Activated CD8-positive, alpha-beta T cell treated with anti-CD3 and anti-CD28 coated beads for 36 hours (primary cell): ENCODE measurements at regions not wholly inside any gene's neighbourhood (a gene's known extent, or its start where the extent isn't known, plus 50 kb on each side); places are given as distances from the start of the nearest gene placed in this dataset.

Experiments used
- ATAC-seq: fragments of 200-7000 bp; cut with Tn5 transposase; one replicate; pipeline ENCODE4 v1.10.0; 2021; ENCODE audit warnings: mild to moderate bottlenecking, moderate library complexity
- CTCF ChIA-PET: fragments of 350-600 bp; sonication (Branson Sonifier 250); formaldehyde crosslinking; loops from one replicate; lab custom pipeline; 2021; ENCODE audit warnings: antibody characterized with exemption; lab: Charles Lee
- POLR2A ChIA-PET: fragments of 350-600 bp; sonication (Branson Sonifier 250); formaldehyde crosslinking; loops from one replicate; lab custom pipeline; 2021; ENCODE audit warnings: antibody characterized with exemption; lab: Charles Lee
- DNase-seq: peaks from one replicate; pipeline ENCODE4 v3.0.0-alpha.2; 2020
- H3K27ac Mint-ChIP-seq: one replicate; pipeline ENCODE4 v1.8.0; 2021; ENCODE audit warnings: mild to moderate bottlenecking, mixed read lengths
- H3K27me3 Mint-ChIP-seq: one replicate; pipeline ENCODE4 v1.8.0; 2021; ENCODE audit warnings: mixed read lengths
- H3K36me3 Mint-ChIP-seq: one replicate; pipeline ENCODE4 v1.8.0; 2021; ENCODE audit warnings: low read depth, mixed read lengths
- H3K4me1 Mint-ChIP-seq: one replicate; pipeline ENCODE4 v1.8.0; 2021; ENCODE audit warnings: low read depth, mixed read lengths
- H3K4me3 Mint-ChIP-seq: one replicate; pipeline ENCODE4 v1.8.0; 2021; ENCODE audit warnings: mild to moderate bottlenecking, moderate library complexity, mixed read lengths
- H3K9me3 Mint-ChIP-seq: one replicate; pipeline ENCODE4 v1.8.0; 2021; ENCODE audit warnings: mixed read lengths
- intact Hi-C: fragments of 100-400 bp; cut with micrococcal nuclease; formaldehyde crosslinking; loops from one replicate; pipeline ENCODE4 v1.10.0; 2022
- TF ChIP-seq, protein P1 (sequence below): fragments of 200-600 bp; IDR thresholded peaks from one replicate; pipeline ENCODE4 v1.8.0; 2022; ENCODE audit warnings: antibody characterized with exemption, mild to moderate bottlenecking

GRCh38 chr1:168474322-168474721, 69.5 kb downstream of the XCL2 start:
- Mint-ChIP-seq H3K9me3 (peaks cover 16% of the 10 kb centered on the region), H3K4me1 (peaks cover 42% of the 10 kb centered on the region), H3K36me3 (peaks cover 5% of the 10 kb centered on the region), H3K4me3 (no peak overlapping the region), H3K27me3 (no peaks in the 10 kb centered on the region), H3K27ac (no peak overlapping the region)
- CTCF ChIA-PET = no interaction called here
- TF ChIP-seq, protein P1, sequence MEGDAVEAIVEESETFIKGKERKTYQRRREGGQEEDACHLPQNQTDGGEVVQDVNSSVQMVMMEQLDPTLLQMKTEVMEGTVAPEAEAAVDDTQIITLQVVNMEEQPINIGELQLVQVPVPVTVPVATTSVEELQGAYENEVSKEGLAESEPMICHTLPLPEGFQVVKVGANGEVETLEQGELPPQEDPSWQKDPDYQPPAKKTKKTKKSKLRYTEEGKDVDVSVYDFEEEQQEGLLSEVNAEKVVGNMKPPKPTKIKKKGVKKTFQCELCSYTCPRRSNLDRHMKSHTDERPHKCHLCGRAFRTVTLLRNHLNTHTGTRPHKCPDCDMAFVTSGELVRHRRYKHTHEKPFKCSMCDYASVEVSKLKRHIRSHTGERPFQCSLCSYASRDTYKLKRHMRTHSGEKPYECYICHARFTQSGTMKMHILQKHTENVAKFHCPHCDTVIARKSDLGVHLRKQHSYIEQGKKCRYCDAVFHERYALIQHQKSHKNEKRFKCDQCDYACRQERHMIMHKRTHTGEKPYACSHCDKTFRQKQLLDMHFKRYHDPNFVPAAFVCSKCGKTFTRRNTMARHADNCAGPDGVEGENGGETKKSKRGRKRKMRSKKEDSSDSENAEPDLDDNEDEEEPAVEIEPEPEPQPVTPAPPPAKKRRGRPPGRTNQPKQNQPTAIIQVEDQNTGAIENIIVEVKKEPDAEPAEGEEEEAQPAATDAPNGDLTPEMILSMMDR = no peak
- intact Hi-C loops = no loop called here
- no peak for ATAC-seq
- DNase-seq = no peak
- POLR2A ChIA-PET = no interaction called here

GRCh38 chr1:168473126-168473525, 70.7 kb downstream of the XCL2 start:
- Mint-ChIP-seq H3K4me1 (peaks cover 50% of the 10 kb centered on the region), H3K27me3 (no peaks in the 10 kb centered on the region), H3K9me3 (peaks cover 16% of the 10 kb centered on the region), H3K4me3 (no peak overlapping the region), H3K27ac (no peak overlapping the region), H3K36me3 (peaks cover 5% of the 10 kb centered on the region)
- DNase-seq (no peak), ATAC-seq (no peak)
- intact Hi-C loops = no loop called here
- ChIA-PET CTCF (no interaction called here), POLR2A (no interaction called here)
- TF ChIP-seq, protein P1 = no peak

DNA sequence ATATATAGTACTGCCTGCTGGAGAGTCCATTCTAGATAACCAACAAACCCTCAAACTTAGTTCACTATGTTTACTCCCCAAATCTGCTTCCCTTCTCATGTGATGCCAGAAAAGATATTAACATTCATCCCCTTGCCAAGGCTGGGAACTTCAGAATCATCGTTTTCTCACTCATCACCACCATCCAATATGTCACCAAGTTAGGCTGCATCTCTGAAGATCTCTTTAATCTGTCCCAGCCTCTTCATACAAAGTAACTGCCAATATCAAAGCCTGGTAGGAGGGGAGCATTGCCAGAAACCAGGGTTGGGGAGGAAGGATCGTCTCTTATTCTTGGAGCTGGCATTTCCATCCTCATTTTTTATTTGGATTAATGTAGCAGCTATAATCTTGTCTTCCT, 71.6 kb downstream of the XCL2 start:
- Mint-ChIP-seq H3K4me1 (peaks cover 50% of the 10 kb centered on the region), H3K27ac (no peak overlapping the region), H3K9me3 (peaks cover 16% of the 10 kb centered on the region), H3K27me3 (no peaks in the 10 kb centered on the region), H3K4me3 (no peak overlapping the region), H3K36me3 (peaks cover 5% of the 10 kb centered on the region)
- DNase-seq = no peak
- TF ChIP-seq, protein P1 = no peak
- intact Hi-C loops = no loop called here
- POLR2A ChIA-PET = no interaction called here
- CTCF ChIA-PET = no interaction called here
- ATAC-seq = no peak

- intact Hi-C loops = no loop called here
- DNase-seq (no peak), ATAC-seq (no peak)
- H3K4me1 Mint-ChIP-seq = peaks cover 54% of the 10 kb centered on the region
- peak overlapping the region; percentile 64 for H3K27ac Mint-ChIP-seq
- peaks cover 5% of the 10 kb centered on the region for H3K36me3 Mint-ChIP-seq
- peaks cover 16% of the 10 kb centered on the region for H3K9me3 Mint-ChIP-seq
- no peak overlapping the region for H3K4me3 Mint-ChIP-seq
- H3K27me3 Mint-ChIP-seq = no peaks in the 10 kb centered on the region
- POLR2A ChIA-PET = interaction anchor here (1.0 kb wide), 1 partner anchor 31 kb away, joined by 3 read pairs; no protein-coding TSS in a partner anchor
- TF ChIP-seq, protein P1 = no peak
- CTCF ChIA-PET = interaction anchor here (1.2 to 5.9 kb wide), 5 partner anchors 27 to 639 kb away, joined by 3 to 38 read pairs (median 4); no protein-coding TSS in a partner anchor
Observed at GRCh38 chr1:168470901-168471431, 72.8 kb downstream of the XCL2 start.

DNA sequence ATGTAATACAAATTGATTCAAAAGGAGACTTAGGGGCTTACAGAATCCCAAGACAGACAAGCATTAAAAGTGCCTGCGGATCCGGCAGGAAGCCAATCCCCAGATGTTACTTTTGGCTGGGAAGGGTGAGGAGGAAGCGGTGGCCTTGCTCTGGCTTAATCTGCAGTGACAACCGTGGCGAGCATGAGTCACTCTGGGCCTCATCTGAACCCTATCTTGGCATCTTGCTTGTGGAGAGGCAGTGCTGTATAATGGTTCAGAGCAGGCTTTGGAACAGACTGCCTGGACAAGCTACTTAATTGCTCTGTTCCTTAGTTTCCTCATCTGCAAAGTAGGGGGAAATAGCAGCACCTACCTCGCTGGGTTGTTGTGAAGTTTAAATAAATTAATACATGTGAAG, 74.1 kb downstream of the XCL2 start:
- Mint-ChIP-seq H3K27ac (peak overlapping the region; percentile 53), H3K27me3 (no peaks in the 10 kb centered on the region), H3K4me3 (no peak overlapping the region), H3K36me3 (peaks cover 2% of the 10 kb centered on the region), H3K9me3 (peaks cover 14% of the 10 kb centered on the region), H3K4me1 (peaks cover 61% of the 10 kb centered on the region)
- DNase-seq (peak; percentile 74), ATAC-seq (peak; percentile 60)
- POLR2A ChIA-PET = interaction anchor here (0.7 to 2.4 kb wide), 2 partner anchors 11 to 38 kb away, joined by 3 to 5 read pairs; no protein-coding TSS in a partner anchor
- TF ChIP-seq, protein P1 = no peak
- intact Hi-C loops = loop anchor here (5.0 kb wide), 1 partner anchor 43 kb away; no protein-coding TSS in a partner anchor
- CTCF ChIA-PET = interaction anchor here (1.3 to 5.9 kb wide), 3 partner anchors 26 to 126 kb away, joined by 3 to 38 read pairs (median 14); no protein-coding TSS in a partner anchor
